ENCODE measurements at regions not wholly inside any gene's neighbourhood (a gene's known extent, or its start where the extent isn't known, plus 50 kb on each side); places are given as distances from the start of the nearest gene placed in this dataset.
"Not testable (repeated sequence)": the region's sequence is repeated elsewhere in the genome, so short reads cannot be mapped to it uniquely, and the experiment has no call there.

DNA sequence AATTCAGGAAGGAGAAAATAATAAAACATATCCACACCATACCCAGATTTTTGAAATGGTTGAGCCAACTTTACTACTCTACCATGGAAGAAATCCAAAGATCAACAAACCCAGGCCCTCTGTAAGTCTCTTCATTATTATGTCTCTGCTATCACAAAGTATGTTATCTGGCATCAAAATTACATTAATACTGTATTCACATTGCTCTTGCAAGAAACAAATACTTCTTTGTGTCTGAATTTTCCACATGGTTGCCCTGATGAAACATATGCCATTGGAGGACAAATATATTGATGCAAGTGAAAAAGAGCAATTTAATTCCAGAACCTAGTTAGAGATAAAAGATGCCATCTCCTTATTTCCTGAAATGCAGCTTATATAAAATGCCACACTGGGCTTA is 204.0 kb downstream of the FZD1 start:
- DNase-seq, result no peak

DNA sequence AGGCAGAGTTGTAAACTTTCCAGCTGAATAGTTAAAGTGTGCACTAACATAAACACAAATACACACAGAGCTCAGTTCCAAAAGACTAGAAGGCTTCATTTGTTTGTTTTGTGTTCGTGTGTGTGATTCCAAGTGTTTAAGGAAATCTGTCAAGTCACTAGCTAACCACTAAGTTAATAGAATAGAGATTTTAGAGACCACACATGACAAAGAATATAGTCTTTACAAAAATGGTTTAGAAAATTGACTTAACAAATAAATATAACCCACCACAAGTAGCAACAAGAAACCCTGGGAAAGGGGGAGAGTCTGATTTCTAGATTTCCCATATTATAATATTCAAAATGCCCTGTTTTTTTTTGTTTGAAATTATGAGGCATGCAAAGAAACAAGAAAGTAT is 209.4 kb downstream of the FZD1 start:
- DNase-seq, result no peak

DNA sequence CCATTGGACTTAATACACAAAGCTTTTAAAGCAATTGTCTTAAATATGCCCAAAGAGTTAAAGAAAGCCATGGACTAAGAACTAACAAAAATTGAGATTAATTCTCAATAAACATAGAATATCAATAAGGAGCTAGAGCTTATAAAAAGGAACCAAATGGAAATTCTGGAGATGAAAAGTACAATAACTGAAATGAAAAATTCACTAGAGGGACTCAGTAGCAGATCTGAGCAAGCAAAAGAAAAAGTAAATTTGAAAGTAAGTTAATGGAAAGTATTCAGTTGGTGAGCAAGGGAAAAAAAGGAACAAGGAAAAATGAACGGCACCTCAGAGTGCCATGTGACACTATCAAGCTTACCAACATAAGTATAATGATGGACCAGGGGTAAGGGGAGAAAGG is 209.8 kb downstream of the FZD1 start:
- no peak for DNase-seq

DNA sequence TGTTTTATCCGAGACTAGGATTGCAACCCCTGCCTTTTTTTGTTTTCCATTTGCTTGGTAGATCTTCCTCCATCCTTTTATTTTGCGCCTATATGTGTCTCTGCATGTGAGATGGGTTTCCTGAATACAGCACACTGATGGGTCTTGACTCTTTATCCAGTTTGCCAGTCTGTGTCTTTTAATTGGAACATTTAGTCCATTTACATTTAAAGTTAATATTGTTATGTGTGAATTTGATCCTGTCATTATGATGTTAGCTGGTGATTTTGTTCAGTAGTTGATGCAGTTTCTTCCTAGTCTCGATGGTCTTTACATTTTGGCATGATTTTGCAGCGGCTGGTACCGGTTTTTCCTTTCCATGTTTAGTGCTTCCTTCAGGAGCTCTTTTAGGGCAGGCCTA is 216.2 kb downstream of the FZD1 start:
- not testable (repeated sequence) for DNase-seq

DNA sequence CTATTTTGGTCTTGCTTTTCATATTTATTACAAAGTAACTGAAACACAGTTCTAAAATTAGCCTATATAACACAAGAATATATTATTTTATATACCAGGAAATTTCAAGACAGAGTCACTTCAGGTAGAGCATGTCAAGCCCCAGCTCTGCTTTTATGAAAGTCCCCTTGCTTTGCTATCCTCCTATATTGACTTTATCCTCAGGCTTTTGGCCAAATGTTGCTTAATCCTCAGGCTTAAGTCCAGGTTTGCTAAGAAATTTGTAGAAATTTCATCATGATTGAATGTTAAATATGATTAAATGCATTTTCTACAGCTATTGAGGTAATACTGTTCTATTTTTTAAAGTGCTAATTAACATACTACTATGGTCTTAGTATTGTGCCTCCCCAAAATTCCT is 227.6 kb downstream of the FZD1 start:
- DNase-seq, result no peak

DNA sequence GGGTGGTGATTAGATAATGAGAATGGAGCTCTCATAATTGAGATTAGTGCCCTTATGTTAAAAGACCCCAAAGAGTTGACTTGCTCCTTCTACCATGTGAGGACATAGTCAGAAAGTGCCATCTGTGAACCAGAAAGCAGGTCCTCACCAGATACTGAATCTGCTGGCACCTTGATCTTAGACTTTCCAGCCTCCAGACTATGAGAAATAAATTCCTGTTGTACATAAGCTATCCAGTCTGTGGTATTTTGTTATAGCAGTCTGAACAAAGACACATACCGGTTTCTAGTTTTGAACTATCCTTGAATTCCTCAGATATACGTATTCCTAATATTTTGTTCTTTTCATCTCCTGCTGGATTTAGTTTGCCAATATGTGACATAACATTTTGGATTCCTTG is 228.1 kb downstream of the FZD1 start:
- DNase-seq, result no peak

DNA sequence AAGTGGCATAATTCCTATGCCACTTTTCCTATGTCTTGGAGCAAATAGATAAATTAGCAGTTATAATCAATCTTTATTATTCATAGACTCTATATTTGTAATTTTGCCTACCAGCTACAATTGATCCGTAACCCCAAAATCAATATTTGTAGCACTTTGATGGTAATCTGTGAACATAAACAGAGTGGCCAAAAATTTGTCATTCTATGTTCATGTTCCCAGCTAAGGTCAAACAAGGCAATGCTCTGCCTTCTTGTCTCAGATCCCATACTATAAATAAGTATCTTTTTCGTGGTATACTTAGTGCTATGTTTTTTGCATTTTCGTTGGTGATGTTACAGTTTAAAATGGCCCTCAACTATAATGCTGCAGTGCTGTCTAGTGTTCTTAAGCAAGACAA is 228.5 kb downstream of the FZD1 start:
- no peak for DNase-seq

DNA sequence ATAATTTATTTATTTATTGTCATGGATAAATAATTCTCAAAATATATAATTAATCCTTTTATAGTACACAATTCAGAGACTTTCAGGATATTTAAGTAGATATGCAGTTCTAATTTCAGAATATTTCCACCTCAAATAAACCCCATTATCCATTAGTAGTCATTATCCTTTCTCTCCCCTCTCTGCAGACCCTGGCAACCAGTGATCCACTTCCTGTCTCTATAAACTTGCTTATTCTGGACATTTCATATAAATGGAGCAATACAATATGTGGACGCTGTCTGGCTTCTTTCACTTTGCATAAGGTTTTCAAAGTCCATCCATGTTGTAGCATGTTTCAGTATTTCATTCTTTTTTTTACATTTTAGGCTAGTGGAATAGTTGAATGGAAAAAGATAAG is 230.2 kb downstream of the FZD1 start:
- no peak for DNase-seq

DNA sequence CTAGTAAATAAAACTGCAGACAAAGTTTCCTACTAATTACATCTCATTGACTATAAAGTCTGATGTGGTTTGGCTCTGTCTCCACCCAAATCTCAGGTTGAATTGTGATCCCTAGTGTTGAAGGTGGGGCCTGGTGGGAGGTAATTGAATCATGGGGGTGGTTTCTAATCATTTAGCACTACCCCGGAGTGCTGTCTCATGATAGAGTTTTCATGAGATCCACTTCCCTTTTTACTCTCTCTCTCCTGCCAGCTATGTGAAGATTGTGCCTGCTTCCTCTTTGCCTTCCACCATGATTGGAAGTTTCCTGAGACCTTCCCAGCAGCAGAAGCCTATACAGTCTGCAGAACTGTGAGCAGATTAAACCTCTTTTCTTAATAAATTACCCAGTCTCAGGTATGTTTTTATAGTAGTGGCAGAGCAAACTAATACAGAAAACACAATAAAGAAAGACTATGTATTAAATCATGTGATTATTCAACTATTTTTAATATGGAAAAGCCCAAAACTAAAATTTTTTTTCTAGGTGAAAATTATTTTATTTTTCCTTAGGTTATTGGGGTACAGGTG is 232.1 kb downstream of the FZD1 start:
- DNase-seq, result no peak

DNA sequence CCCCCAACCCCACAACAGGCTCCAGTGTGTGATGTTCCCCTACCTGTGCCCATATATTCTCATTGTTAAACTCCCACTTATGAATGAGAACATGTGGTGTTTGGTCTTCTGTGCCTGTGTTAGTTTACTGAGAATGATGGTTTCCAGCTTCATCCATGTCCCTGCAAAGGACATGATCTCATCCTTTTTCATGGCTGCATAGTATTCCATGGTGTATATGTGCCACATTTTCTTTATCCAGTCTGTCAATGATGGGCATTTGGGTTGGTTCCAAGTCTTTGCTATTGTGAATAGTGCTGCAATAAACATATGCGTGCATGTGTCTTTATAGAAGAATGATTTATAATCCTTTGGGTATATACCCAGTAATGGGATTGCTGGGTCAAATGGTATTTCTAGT is 233.0 kb downstream of the FZD1 start:
- DNase-seq, result not testable (repeated sequence)

DNA sequence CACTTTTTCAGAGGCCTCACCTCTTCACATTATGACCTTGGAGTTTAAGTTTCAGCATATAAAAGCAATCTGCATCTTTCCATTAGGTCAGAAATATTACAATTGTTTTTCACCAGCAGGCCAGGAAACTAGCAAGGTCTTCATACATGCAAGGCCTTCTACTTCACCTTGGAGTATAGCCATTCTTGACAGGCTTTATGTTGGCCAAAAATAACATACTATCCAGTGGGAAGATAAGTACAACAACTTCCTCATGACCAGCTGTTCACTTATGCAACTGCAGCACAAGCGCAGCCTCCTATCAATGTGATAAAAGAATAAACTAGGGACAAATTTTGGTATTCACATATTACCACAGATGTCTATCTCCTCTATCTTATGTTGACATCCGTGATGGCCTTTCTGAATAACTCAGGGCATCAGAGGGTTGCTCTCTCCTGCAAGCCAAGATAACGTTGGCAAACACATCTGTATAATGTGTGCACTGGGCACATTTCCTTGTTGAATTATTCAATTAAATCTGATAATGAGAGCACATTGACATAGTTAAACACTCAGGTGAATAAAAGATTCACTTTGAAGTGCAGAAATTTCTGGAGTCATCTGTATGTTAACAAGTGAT is 239.8 kb downstream of the FZD1 start:
- DNase-seq, result no peak

DNA sequence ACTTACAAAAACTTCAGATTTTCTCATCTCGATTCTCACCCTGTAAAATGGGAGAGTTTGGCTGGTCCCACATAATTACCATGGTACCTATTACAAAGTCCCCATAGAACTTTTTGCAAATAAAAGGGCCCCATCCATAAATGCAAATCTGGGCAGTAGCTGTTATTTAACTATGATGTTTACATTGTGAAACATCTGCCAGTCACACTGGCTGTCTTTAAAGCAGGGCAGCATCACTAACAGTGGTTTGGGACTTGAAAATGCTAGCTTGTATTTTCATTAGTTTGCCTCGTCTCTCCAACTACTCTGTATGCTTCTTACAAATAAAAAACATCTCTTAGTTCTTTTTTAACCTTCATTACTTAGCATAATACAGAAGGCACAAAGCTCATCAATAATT is 240.7 kb downstream of the FZD1 start:
- DNase-seq, result no peak

DNA sequence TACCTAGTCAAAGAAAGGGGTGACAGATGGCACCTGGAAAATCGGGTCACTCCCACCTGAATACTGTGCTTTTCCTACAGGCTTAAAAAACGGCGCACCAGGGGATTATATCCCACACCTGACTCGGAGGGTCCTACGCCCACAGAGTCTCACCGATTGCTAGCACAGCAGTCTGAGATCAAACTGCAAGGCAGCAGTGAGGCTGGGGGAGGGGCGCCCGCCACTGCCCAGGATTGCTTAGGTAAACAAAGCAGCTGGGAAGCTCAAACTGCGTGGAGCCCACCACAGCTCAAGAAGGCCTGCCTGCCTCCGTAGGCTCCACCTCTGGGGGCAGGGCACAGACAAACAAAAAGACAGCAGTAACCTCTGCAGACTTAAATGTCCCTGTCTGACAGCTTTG is 242.7 kb downstream of the FZD1 start:
- not testable (repeated sequence) for DNase-seq

DNA sequence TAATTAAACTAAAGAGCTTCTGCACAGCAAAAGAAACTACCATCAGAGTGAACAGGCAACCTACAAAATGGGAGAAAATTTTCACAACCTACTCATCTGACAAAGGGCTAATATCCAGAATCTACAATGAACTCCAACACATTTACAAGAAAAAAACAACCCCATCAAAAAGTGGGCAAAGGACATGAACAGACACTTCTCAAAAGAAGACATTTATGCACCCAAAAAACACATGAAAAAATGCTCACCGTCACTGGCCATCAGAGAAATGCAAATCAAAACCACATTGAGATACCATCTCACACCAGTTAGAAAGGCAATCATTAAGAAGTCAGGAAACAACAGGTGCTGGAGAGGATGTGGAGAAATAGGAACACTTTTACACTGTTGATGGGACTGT is 247.6 kb downstream of the FZD1 start:
- DNase-seq, result not testable (repeated sequence)

DNA sequence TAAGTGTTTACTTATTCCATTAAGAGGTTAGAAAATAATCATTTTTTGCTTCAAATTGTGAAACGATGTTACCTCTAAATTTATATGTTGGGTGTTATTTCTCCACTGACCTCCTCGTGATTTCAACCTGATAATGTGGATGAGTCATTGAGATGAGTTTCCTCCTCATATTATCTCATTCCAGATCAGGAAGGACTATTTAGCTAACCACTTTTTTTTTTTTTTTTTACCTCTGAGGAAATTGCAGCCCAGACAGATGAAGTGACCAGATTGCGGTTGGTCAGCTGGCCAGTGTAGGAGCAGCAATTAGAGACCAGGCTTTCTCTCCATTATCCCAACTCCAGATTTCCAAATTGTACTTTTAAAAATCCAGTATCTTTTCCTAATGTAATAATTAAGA is 248.7 kb downstream of the FZD1 start:
- no peak for DNase-seq

DNA sequence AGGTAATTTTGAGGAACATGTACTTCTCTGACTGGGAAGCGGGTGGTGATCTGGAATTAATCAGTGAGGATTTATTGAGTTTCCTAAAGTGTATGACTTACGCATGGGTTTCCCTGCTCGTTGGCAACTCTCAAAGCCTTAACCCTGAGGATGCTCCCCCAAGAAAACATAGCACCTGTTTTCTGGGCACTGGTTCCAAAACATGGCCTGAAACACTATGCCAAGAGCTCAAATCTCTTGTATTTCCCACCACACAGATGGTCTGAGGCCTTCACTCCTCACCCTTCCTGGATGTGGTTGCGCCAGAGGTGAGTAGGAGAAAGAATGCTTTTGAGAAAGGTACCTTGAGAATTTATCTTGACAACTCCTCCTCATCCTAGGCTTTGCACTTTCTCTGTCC is 250.4 kb downstream of the FZD1 start:
- no peak for DNase-seq

DNA sequence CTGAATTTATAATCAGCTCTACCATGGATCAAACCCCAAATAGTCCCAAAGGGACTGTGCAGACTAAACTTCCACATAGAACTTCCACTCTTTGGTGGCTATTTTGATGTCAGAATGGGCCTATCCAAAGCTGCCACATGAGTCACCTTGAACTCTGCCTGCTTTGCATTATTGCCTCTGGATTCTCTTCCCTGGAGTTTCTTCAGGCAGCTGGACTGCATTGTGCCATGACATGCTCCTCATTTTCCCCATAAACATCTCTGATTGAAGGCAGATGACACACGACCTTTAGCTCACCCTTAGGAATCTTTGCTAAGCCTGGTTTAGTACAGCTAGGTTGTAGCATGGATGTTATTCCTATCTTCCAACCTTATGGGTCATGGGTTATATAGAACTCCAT is 251.7 kb downstream of the FZD1 start:
- DNase-seq, result no peak

DNA sequence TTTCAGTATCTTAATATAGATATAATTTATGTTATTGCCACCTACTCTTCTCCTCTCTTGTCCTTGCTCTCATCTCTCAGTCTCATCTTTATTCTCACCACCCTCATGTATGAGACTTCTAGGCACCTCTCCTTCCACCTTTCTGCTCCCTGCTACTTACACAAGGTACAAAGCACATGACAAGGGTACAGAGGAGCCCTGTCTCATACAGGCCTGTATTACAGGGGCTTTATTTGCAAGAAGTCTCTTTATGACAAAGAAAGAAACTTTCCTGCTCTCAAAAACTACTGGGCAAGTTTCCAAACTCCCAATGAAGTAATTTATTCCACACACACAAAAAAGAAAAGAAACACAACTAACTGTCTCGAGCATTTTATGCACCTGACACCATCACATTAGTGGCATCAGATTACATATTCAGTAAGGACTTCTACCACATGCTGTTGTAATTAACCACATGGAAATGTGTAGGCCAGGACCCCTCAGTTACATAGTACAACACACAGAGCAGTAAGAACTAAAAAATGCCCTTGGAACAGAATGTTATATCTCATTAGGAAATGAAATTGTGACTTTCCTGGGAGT is 253.1 kb downstream of the FZD1 start:
- no peak for DNase-seq

DNA sequence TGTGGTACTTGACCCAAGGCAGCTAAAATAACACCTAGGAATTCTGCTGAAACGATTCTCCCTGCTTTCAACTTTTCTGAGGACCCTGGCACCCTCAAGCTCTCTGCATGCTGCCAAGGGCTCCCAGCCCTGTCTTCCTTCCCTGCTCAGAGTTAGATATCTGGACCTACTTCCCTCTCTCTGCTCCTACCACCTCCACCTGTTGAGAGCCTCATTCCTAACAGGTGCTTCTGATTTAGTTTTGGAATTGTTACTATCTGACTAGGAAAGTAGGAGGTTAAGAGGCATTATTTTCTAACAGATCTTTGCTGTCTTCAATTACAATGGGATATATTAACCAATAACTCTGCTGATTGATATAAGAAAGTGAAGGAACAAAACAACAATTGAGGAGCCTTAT is 253.8 kb downstream of the FZD1 start:
- no peak for DNase-seq

DNA sequence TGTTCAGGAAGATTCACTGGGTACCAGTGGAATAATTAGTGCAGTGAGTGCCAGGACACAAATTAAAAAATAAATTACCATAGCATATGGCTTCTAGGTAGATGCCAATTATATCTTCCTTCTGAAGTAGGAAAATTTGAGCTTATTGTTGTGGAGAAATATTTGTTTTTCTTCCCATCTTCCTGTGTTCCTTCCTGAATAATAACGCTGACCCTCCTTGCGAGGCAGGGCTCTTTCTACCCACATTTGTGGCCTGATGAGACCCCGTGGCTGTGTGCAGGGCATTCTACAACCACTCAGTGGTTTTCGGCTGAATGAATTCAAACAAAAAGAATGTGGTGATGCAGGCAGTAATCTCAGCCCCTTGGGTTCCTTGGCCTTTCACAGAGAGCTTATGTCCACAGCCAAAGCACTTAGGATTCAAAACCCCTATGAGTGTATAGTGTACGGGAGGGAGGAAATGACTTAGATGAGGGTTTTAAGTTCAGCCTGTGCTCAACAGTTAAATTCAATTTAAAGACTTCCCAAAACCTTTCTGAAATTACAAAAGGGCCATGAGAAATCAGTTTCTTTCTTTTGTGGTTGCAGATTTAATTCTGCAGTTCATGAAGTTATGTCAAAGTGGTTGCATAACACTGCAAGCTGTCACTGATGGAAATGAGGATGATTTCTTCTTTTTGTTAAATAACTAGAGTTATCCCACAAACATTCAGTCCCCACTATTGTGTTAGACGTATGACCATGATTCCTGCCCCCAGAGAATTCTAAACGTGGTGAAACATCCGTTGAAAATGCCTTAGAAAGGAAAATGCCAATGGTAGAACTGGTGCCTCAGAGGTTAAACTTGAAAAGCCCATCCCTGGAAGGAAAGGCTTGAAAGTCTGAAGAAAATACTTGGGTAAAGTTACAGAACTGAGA is 255.3 kb downstream of the FZD1 start:
- no peak for DNase-seq

DNA sequence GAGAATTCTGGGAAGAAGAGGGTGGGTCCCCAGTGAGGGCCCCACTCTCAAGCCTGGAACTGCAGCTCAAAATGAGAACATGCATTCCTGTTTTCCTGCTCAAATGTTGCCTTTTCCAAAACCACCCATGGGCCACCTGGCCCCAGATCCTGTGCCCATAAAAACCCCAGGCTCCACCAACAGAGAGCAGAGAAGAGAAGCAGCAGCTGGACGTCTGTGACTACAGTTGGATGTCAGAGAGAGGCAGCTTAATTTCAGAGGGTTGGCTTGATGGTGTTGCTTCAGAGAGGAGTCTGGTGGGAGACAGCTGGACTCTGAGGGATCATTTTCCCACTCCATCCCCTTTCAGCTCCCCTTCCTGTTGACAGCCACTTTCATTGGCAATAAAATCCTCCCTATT is 256.4 kb downstream of the FZD1 start:
- DNase-seq, result no peak

DNA sequence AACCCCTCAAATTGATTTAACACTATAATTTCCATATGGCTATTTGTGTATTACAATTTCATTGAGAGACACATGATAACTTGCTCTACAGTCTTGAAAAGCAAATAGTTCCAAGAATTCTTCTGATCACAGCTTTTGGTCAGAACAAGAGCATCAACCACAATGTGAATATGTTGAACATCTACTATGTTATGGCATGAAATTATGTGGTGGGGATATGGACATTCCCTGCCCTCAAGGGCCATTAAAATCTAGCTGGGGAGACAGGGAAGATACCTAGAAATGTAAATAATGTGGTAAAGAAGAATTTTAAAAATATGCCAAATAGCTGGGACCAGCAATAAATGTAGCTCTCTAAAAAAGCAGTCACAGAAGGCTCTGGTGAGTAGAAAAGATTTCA is 262.2 kb downstream of the FZD1 start:
- DNase-seq, result no peak

DNA sequence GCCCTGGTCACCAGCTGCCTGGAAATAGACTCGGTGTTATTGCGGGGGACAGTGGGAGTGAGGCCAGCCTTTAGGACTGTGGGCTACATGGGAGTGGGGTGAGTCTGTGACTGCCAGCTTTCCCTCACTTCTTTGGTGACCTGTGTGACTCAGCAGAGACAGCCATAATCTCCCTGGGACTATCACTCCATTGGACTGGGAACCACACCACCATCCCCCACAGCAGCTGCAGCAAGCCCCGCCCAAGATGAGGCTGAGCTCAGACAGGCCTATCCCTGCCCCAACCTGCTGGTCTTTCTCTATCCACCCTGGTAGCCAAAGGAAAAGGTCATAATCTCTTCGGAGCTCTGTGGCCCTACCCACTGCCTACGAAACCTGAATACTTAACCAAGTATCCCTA is 263.2 kb downstream of the FZD1 start:
- no peak for DNase-seq

DNA sequence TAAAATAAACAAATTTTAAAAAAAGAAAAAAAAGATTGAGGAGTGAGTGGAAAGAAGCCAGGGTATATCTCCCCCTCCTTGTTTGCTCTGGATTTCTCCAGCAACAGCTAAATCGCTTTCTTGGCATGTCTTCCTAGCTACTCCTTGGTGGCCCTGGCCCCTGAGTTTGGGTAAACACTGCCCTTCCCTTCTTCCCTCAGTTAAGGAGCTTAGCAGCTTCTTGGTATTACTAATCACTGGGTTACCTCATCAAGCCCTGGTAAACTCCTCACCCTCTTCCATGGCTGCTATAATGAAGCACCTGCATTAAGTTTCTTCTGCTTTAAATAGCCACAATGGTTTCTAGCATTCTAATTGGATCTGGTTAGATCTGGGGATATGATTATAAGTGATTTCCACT is 269.8 kb downstream of the FZD1 start:
- no peak for DNase-seq

Data from 8988T (cell line).